ENCODE measurements at regions not wholly inside any gene's neighbourhood (a gene's known extent, or its start where the extent isn't known, plus 50 kb on each side); places are given as distances from the start of the nearest gene placed in this dataset.
"Not testable (repeated sequence)": the region's sequence is repeated elsewhere in the genome, so short reads cannot be mapped to it uniquely, and the experiment has no call there.

DNA sequence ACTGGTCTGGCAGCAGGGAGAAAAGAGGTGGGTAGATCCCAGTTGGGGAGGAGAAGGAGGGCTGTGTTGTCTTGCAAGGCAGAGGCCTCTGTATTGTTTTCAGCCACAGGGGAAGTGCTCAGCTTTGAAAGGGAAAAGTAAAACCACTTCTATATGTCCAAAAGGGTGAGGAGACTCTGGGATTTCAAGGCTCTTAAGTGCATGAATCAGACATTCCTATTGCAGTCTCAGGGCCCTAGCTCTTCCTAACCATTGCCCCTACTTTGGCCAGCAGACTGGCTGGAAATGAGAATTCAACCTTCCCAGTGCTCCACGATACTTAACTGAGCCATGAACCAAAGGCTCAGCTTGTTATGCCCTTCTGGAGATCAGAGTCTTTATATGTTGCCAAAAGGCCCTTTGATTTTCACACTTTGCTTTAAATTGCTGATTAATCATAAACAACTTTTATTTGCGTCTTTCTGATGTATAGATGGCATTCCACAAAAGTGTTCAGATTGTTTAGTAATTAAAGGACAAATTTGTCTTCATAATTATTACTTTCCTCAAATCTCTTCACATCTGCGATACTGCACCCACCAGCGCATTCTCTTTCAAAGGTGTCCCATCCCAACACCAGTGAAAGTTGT is 313.8 kb upstream of the MMADHC start:
- DNase-seq = no peak

DNA sequence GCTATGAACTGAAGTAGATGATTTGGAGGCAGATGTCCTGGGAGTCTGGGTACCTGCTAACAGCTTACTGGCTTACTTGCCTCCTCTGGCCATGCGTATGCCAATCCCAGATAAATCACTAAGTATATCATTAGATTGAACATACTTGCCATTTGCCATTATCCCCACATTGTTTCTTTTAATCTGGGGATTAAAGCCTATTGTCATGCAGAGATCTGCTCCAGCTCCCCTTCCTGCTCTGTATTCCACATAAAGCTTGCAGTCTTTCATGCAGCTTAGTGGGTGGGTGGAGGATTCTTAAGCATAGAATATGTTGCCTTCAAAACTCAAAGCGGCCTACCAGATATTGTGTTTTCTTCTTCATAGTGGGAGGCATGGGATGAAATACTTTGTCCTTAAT is 311.8 kb upstream of the MMADHC start:
- DNase-seq = no peak

DNA sequence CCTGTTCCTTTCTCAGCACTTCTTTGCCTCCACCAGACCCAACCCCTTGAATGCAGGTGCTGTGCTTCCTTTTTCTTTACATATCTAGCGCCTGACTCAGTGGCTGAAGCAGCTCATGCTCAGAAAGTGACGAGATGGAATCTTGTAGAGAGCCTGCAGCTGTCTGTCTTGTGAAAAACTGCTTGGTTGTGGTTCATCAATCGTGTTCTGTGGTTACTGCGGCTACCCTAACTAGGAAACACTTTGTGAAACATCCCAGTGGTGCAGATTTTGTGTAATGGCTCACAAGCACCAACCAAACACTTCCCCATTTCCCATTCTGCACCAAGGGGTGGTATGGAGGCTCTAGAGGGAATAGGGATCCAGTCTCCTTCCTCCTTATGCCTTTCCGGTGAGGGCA is 307.2 kb upstream of the MMADHC start:
- peak; percentile 61 for DNase-seq

DNA sequence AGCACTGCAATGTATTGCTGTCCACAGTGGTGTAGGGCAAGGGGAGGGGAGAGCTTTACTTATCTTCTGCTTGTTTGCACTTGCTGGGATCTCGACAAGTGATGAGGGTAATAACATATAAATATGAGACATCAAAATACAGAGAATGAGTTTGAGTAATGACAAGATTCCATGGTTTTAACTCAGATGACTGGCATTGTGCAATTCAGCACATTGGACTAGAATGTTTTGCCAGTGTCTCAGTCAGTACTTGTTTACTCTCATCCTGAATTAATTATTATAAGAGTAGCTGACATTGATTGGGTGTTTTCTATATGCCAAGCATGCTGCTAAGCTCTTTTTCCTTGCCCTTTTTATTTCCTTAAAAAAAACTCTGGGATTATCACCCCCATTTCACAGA is 306.7 kb upstream of the MMADHC start:
- DNase-seq = no peak

DNA sequence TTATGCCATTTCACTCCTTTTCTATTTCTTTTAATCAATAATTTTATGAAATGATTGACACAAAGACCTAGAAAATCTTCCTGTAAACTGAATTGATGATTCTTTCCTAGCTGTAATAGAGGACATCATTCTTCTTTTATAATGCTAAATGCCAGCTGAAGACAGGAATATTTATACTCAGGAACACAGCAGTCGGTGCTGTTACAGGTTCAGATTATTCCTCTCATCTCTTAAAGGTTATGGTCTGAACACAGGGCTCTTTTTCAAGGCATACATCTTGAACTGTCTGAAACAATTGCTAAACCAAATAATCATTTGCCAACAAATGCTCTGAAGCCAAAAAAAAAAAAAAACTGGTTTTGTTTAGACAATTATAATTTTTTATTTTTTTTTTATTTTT is 305.0 kb upstream of the MMADHC start:
- no peak for DNase-seq

DNA sequence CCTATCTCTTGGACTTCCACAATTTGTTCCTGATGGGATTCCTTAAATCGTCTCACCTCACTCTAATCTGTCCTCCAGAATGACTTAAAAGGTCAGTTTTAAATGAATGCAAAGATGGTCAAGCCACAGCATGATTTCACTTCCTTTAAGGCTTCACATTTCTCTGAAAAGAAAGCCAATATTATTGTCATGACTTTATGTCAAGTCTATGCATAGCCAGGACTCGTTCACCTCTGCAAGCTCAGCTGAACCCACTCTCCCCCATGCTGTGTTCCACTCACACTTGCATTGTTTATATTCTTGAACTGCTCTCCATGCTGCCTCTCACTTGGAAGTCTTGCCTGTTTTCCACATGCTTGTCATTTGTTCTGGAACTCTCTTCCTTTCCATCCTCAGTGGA is 298.4 kb upstream of the MMADHC start:
- no peak for DNase-seq

DNA sequence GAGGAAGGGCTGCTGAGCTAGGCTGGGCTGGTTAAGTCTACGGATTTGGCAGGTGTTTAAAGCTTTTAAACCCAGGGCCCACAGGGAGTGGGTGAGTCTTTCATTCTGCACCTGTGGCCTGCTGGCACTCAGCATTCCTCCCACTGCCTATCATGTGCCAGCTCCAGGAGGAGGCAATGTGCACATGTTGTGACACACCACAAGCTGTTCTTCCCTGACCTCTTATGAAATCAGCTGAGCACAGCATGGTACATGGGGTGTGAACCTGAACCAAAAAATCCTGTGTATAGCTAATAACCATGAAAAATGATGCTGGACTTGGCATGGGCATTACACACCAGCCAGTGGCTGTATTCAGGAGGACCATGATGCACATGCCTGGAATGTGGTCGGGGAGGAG is 297.9 kb upstream of the MMADHC start:
- no peak for DNase-seq

DNA sequence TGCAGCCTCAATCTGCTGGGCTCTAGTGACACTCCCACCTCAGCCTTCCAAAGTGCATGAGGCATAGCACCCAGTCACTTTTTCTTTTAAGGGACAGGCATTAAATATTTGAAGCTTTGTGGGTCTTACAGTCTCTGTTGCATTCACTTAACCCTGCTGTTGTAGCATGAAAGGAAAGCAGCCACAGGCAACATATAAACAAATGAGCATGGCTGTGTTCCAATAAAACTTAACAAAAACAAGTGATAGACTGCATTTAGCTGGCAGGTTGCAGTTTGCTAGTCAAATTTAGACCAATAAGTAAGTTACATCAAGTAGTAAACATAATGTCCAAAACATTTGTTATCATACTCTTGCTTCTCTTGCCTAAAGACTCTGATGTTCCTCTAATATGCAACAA is 297.3 kb upstream of the MMADHC start:
- no peak for DNase-seq

DNA sequence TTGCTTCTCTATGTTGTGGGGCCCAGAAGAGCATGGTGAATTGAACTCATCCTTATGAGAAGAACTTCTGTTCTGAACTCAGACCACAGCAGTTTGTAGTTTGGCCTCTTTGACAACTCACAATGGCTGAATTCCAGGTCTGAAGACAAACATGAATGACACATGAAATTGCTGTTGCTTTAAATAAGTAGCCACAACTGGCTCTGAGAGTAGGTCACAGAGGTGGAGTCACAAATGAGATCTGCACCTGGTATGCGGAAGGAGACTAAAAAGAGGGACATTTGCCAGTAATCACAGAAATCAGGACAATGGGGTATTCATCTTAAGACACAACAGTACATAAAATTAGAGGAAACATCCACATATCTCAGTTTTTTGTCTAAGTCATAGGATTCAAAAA is 290.3 kb upstream of the MMADHC start:
- no peak for DNase-seq

DNA sequence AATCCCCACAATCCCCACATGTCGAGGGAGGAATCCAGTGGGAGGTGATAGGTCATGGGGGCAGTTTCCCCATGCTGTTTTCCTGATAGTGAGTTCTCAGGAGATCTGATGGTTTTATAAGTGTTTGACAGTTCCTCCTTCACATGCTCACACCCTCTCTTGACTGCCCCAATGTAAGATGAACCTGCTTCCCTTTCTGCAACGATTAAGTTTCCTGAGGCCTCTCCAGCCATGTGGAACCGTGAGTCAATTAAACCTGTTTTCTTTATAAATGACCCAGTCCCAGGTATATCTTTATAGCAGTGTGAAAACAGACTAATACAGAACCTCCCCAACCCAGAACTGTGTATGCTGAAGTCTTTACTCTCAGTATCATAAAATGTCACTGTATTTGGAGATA is 289.5 kb upstream of the MMADHC start:
- no peak for DNase-seq

DNA sequence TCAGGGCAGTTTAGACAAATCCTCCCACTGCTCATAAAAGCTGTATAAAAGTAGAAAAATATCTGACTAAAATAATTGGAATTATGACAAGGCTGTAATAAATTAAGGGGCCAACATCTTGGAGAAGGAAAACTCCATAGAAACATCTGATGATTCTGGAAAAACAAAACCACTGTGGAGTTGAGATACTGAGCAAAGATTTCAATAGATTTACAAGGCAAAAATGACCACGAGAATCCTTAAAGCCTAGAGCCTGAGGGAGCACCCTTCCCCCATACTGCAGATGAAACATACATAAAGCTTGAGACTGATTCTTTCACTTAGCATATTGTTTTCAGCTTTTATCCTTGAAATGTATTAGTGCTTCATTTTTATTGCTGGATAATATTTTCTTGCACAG is 286.4 kb upstream of the MMADHC start:
- no peak for DNase-seq

DNA sequence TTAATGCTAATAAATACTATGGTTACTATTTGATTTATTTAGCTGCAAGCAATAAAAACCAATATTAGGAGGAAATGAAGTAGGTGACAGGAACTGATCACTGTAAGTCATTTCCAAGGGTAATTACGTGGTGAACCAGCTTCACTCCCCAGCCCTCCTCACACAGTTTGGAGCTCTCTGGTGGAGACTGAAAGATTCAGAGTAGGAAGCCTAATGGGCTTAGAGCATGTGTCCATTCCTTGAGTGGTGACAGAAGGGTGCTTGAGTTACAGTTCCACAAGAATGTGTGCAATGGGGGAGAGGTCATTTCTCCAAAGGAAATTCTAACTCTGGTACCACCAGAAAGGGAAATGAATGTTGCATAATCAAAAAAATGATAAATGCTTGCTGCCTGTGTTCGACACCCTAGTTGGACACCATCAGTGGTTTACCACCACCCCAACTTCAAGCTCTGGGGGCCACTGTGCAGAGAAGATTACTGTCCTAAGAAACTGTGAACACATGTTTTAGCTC is 285.1 kb upstream of the MMADHC start:
- no peak for DNase-seq

DNA sequence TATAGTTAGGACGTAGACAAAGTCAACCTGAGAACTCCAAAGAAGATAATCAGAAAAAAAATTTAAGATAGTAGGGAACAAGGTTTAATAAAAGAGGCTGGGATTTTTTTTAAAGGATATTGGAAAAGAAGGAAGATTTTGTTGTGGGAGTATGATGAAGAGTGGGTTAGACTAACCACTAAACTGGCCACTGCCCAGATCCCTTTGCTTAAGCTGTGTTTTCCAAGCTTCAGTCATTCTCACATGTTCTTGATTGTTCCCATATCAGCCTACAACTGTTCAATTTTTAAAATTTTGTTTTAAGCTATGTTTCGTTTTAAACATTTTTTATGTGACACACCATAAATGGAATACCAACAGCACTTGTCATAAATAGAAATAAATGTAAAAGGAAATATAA is 284.5 kb upstream of the MMADHC start:
- DNase-seq = no peak

DNA sequence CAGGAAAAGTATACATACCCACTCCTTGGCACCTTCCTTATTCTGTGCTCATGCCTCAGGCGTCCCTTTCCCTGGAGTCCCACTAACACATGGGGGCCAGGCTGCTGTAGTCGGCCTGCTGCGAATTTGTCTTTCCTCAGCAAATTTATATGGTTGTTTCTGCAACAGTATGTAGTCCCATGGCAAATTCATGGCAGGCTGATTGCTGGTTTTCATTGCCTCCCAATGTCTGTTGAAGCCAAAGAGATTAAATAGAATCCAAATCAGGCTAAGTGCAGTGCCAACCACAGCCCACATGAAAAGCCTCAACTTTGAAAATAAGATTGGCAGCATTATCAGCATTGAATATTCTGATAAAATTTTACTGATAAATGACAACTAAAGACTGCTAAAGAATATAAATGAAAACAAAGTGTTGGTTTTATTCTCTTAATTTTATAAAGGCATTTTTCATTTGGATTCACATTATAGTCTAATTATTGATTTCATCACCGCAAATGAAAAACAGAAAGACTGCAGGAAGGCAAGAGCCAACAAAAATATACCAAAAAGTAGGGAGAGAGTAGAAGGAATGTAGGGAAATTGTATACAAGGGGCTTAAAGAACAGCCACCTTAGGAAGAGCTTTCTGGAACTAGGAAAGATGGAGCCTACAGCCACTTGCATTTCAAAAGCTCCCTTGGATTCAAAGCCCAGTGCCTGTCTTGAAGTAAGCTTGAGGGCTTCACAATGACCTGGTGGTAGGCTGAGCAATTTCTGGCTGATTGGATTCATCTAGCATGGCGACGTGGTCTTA is 283.7 kb upstream of the MMADHC start:
- DNase-seq = no peak

DNA sequence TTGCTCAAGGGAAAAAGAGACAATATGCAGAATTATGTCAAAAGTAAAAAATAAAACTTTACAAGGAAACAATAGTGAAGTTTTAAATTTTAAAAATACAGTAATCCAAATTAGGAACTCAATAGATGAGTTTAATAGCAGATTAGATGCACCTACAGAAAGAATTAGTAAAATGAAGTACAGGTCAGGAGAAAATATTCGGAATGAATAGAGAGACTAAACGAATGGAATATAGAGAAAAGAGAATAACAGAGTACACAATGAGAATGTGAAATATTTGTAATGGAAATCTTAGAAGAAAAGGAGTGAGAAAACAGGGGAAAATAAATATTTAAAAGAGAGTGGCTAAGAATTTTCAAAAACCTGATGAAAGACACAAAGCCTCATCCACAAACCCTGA is 275.7 kb upstream of the MMADHC start:
- DNase-seq = no peak

DNA sequence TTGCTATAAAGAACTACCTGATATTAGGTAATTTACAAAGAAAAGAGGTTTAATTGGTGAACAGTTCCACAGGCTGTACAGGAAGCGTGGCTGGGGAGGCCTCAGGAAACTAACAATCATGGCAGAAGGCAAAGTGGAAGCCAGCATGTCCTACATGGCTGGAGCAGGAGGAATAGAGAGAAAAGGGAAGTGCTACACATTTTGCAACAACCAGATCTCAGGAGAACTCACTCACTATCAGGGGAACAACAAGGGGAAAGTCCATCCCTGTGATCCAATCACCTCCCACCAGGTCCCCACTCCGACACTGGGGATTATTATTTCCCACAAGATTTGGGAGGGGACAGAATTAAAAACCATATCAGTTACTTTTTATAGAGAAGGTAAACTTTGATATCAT is 273.5 kb upstream of the MMADHC start:
- no peak for DNase-seq

DNA sequence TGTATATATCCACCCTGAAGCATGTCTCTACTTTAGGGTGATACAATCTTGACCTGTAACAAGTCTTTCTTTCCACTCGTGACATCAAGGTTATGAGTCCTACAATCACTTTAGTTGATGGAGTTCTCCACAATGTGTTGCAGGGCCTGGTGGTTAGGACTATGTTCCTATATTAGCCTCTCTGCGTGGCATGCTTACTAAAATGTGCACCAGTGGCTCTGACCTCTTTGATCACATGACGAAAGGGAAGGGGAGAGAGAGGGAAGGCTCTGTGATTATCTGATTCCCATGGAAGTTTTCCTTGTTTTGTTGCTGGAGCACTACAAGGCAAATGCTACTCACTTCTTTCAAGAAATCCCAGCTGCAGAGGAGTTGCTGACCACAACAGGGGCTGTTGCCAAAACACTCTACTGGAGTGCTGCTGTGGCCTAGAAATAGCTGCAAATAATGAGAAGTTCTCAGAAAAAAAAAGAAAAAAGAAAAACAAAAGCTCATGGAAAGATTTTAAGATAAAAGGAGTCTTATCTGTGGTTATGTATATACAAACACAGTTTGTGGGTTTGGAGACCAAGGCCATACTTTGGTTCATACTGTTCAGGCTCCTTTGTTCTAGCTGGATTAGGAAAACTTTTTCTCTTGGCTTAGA is 272.8 kb upstream of the MMADHC start:
- peak; percentile 56 for DNase-seq

DNA sequence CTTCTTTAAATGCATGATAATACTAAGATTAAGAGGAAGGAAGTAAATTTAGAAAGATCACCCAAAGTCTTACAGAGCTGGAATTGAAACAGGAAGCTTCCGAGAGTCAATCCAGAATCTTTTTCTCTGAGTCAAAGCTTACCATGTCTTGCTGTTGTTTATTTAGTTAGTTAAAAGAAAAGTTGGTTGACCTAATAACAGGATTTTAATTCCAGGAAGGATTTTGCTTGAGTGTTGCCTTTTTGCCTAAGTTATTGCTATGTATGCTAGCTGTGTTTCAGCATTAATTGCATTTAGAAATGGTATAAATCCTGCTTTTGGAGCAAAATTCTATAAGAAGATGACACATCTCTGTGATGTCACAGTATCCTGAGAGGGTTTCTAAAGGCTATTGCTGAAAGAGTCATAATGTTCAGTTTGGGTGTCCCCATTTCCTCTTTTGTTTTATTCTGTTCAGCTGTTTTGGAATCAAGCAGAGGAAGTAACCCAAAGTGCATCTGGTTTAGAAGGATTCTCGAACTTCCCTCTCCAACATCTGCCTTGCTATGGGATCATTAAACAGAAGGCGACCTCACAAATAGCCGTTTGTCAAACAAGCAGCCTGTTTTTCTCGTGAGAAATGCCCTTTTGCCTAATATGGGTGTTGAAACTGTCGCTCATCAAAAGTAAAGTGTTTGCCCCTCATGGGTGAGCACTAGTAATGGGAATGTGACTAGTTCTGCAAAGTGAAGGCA is 271.5 kb upstream of the MMADHC start:
- no peak for DNase-seq

DNA sequence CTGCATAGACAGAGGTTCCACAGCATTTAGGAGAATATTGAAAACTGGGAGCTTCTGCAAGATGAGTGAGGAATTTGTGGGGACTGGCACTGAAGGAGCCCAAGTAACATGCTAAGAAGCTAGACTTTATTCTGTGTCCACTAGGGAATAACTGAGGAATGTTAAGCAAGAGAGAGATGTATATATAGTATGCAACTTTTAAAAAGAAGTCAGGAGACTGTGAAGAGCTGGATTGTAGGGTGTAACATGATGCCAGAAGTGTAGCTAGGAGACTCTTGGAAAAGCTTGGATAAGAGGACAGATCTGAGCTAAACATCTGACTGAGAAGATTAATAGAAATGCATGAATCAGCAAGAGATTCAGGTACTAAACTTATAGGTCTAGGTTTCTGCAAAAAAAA is 270.6 kb upstream of the MMADHC start:
- no peak for DNase-seq

DNA sequence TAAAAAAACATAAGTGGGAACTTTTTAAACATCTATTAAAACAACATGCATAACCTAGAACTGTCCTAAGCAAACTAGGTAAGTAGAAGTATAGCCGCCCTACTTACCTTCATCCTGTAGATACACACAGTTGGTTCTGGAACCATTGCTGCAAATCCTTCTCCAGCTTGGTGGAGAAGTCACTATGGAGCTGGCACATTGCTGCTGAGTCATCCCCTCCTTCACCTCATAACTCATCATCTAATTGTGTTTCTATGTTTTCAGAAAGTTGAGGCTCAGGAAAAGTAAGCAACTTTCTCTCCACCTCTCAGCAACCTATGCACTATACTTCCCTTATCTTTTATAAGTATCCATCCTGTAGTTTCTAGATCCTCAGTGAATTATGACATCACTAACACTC is 269.8 kb upstream of the MMADHC start:
- DNase-seq = no peak

DNA sequence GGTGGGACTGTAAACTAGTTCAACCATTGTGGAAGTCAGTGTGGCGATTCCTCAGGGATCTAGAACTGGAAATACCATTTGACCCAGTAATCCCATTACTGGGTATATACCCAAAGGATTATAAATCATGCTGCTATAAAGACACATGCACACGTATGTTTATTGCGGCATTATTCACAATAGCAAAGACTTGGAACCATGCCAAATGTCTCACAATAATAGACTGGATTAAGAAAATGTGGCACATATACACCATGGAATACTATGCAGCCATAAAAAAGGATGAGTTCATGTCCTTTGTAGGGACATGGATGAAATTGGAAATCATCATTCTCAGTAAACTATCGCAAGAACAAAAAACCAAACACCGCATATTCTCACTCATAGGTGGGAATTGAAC is 268.3 kb upstream of the MMADHC start:
- not testable (repeated sequence) for DNase-seq

DNA sequence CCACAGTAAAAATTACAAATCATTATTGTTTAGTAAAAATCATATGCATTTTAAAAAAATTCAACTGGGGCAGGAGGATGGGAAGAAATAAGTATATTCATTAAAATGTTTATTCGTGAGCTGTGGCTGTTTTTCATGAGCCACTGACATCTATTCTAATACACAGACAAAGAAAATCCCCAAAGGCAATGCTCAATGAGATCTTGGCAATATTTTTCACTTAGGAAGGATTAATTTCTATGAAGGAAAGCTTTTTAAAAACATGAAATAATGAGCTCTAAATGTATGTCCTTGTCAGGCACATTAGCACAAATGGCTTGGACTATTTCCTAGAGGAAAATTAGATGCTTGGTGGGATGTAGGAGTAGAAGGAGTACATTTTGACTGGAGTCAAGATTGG is 262.0 kb upstream of the MMADHC start:
- no peak for DNase-seq

DNA sequence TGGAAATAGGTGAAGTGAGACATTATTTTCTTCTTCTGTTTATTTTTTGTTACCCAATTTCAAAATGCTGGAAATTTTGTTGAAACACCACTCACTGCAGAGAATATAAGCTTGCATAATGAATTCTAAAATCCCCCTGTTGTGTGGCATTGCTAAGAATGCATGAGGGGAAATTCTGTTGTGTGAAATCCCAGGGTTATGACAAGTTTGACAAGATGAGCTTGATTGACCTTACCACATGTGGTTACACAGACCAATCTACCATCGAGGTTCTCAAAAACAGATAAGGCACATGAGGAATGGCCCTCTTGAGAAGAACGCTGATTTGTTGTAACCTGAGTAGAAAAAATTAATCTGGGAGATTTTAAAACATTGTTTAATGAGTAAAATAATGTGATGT is 261.6 kb upstream of the MMADHC start:
- DNase-seq = no peak

DNA sequence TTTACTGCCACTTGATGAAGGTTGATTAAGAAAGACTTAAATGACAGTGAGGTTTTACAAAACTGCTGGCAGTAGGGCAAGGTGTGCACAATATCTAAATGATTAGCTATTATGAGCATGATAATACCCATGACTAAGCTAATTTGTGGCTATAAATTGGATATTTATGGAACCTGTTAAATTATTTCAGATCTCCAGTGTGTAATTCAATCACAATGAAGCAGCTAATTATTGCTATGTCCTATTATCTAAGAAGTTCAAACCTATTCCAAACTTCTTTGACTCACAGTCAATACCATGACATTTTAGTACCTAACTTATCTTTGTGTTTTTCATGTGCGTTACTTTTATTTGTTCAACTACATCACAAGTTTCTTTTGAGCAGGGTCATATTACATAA is 253.8 kb upstream of the MMADHC start:
- no peak for DNase-seq
